Muscle layer of duodenum (tissue), 2 donors: ENCODE measurements at regions not wholly inside any gene's neighbourhood (a gene's known extent, or its start where the extent isn't known, plus 50 kb on each side); places are given as distances from the start of the nearest gene placed in this dataset.

Experiments
- H3K27ac ChIP-seq: one replicate; pipeline ENCODE4 v1.7.0; 2013; ENCODE audit warnings: mild to moderate bottlenecking, low read length
- H3K27me3 ChIP-seq: one replicate; pipeline ENCODE4 v1.7.0; 2013; ENCODE audit warnings: low read depth, mild to moderate bottlenecking, control low read depth, low read length
- H3K36me3 ChIP-seq, 2 donors: one replicate each; pipeline ENCODE4 v1.7.0; 2013; ENCODE audit warnings: low read length in 2 of 2, control low read depth in 1 of 2, mild to moderate bottlenecking in 1 of 2; ENCODE audit not compliant: insufficient read depth in 2 of 2, control insufficient read depth in 1 of 2
- H3K4me1 ChIP-seq, 2 donors: one replicate each; pipeline ENCODE4 v1.7.0; 2013; ENCODE audit warnings: low read length in 2 of 2, mild to moderate bottlenecking in 2 of 2, control low read depth in 1 of 2, moderate library complexity in 1 of 2; ENCODE audit not compliant: insufficient read depth in 2 of 2, control insufficient read depth in 1 of 2
- H3K4me3 ChIP-seq, 2 donors: one replicate each; pipeline ENCODE4 v1.7.0; 2013; ENCODE audit warnings: low read length in 2 of 2, low read depth in 1 of 2, mild to moderate bottlenecking in 1 of 2
- H3K9me3 ChIP-seq, 2 donors: one replicate each; pipeline ENCODE4 v1.7.0; 2013; ENCODE audit warnings: low read length in 2 of 2, control low read depth in 1 of 2, mild to moderate bottlenecking in 1 of 2; ENCODE audit not compliant: control insufficient read depth in 1 of 2
- donor health status: healthy.

DNA sequence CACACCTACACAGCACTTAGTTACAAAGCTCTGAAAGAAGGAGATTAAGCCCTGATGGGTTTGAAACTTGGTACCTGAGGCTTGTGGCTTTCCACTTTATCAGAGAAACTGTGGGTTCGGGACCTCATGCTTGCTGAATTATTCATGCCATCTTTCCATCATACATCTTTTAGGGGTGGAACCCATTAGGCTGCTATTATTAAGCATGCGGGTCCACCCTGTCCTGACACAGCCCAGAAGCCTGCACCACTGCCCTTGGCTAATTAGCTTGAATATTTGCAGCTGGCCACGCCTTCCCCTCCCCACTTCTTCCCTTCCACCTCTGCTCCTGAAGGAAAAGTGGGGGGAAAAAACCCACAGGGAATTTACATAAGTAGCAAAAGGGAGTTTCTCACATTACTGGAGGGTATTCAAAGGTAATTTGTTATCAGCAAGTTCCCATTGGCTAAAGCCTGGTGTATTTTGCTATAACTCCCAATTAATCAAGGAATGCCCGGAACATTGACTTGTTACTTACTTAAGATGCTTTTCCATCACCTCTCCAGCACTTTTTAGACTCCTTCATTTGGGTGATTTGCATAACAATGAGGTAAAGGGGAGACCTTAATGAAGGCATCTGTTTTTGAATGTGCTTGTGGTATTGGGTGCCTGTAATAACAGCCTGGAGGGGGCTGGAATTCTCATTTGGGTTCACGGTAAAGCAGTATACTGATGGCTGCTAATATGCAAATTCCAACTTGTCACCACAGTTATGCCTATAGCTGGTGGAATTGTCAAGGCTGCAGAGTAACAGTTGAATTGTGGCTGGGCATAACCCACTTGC, 231.7 kb upstream of the GATB start:
- Histone ChIP-seq H3K27me3 (no peaks in the 10 kb centered on the region), H3K27ac (peak overlapping the region; percentile 68), H3K9me3 (no peaks in the 10 kb centered on the region), H3K36me3 (no peaks in the 10 kb centered on the region), H3K4me1 (peaks cover 0 to 4% of the 10 kb centered on the region in 2 donors), H3K4me3 (no peak overlapping the region)

DNA sequence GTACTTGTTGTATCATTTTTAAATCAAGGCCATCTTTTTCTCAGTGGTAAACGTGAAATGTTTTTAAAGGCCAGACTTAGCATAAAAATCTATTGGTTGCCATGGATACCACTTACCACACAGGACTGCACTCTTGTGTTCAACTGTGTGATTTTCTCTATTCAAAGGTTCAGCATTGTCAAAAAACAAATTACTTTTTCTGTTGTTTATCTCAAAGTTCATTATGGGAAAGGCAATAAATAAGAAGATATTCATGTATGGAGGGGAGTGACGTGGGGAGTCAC, 231.0 kb upstream of the GATB start:
- H3K4me3 ChIP-seq: no peak overlapping the region
- peak overlapping the region; percentile 68 for H3K27ac ChIP-seq
- H3K4me1 ChIP-seq: peaks cover 0 to 4% of the 10 kb centered on the region in 2 donors
- H3K27me3 ChIP-seq: no peaks in the 10 kb centered on the region
- H3K9me3 ChIP-seq: no peaks in the 10 kb centered on the region
- H3K36me3 ChIP-seq: no peaks in the 10 kb centered on the region

DNA sequence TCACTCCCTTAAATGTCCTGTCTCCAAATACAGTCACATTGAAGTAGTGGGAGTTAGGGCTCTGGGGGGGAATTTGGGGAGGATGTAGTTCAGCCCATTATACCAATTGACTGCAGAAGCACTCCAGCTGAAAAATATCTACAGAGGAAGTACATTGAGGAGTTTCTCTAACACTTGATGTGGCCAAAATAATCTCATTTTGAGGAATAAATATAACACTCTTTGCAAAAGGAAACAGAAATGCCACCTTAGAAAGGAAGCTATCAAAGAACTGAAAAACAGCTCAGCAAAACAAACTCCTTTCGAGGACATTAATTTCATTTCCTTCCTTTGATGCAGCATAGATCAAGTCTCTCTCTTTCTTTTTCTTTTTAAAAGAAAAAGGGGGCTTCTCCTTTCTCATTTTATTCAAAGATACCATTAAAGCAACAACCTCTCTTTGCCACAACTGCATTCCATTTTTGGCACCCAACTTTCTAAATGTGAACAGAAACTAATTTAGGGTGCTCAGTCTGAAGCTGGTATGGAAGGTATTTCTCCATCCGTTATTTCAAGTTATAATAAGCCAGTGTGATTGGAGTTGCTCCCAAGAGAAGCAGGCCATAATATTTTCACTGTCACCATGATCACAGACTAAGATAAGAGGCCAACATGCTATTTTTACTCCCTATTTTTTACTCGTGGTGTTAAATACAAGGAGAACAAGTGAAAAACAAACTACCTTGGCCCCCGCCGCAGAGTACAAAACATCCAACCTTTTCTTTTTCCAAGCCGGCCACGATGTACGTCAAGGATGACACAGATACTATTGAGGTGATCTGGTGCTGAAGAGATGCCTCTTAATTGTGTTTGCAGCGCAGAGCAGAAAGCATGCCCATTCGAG, 230.4 kb upstream of the GATB start:
- H3K4me3 ChIP-seq: no peak overlapping the region
- H3K27ac ChIP-seq: peak overlapping the region; percentile 68
- H3K36me3 ChIP-seq: no peaks in the 10 kb centered on the region
- no peaks in the 10 kb centered on the region for H3K9me3 ChIP-seq
- no peaks in the 10 kb centered on the region for H3K27me3 ChIP-seq
- peaks cover 0 to 4% of the 10 kb centered on the region in 2 donors for H3K4me1 ChIP-seq

DNA sequence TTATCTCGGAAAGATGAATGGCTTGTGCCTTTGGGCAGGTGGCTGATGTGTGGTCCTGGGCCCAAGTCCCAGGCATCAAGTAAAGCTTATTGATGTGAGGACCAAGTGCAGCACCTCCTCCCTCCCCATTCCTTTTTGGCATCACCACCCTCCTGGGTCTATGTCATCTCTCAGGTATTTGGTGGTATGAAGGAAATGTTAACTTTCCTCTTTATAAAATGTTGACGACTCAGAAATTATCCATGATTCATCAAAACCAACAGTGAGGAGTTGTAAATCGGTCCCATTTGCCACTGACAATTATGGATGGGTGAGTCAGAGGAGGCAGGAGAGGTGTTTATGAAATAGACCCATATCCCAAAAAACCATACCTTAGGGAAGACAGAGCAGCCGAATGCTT, 229.4 kb upstream of the GATB start:
- Histone ChIP-seq H3K27me3 (no peaks in the 10 kb centered on the region), H3K27ac (peak overlapping the region; percentile 18), H3K4me1 (peaks cover 0 to 4% of the 10 kb centered on the region in 2 donors), H3K36me3 (no peaks in the 10 kb centered on the region), H3K4me3 (no peak overlapping the region), H3K9me3 (no peaks in the 10 kb centered on the region)

DNA sequence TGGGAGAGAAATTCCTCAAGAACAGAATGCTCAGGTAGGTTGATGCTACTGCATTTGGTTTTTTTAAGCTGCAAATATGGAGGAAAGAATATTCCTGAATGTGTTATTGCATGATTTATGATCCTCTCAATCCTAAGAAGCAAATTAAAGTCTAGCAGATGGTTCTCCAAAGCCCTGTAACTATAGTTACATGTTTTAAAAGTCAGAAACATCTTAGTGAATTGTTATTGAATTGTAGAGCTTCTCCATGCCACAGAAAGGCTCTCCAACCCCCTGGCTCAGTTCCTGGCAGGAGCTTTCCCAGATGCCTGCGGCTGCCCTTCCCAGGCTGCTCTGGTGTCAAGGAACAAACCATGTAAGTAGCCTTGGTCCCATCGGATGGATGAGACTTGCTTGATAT, 227.8 kb upstream of the GATB start:
- H3K9me3 ChIP-seq: no peaks in the 10 kb centered on the region
- no peaks in the 10 kb centered on the region for H3K36me3 ChIP-seq
- H3K4me3 ChIP-seq: no peak overlapping the region
- no peak overlapping the region for H3K27ac ChIP-seq
- peaks cover 4% of the 10 kb centered on the region in 2 donors for H3K4me1 ChIP-seq
- no peaks in the 10 kb centered on the region for H3K27me3 ChIP-seq

DNA sequence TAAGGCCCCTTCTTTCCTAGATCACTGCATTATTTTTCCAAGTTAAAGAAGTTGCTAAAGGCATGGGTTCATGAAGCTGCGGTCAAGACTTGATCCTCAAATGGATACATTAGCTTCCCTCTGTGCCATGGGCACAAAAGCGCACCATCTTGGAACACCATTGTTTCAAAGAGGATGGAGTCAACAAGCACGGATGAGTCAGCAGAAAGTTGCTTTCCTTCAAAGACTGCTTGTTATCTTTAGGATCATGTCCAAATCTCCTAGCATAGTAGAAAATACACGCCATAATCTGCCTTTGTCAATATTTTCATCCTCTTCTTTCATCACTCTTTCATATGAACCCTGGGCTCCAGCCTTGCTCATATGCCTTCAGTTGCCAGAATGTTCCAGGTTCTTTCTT, 226.8 kb upstream of the GATB start:
- no peaks in the 10 kb centered on the region for H3K27me3 ChIP-seq
- peaks cover 4% of the 10 kb centered on the region in 2 donors for H3K4me1 ChIP-seq
- H3K4me3 ChIP-seq: no peak overlapping the region
- no peaks in the 10 kb centered on the region for H3K36me3 ChIP-seq
- H3K9me3 ChIP-seq: no peaks in the 10 kb centered on the region
- no peak overlapping the region for H3K27ac ChIP-seq

DNA sequence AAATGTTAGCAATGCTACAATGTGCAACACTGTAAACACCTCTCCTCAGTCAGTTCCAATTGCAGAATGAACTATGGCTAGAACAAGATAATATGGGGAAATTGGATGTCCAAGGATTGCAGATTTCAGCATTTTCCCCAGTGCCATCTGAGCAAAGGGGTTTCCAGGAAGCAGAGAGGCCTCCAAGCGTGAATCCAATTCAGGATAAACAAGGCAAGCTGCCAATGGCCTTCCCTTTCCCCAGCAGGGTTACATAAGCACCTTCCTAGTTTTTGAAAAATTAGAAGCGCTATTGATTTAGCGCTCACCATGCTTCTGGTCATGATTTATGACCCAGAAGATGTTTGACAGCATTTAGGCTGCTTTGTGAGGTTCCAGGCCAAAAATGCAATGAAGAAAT, 223.0 kb upstream of the GATB start:
- Histone ChIP-seq H3K4me3 (no peak overlapping the region), H3K9me3 (no peaks in the 10 kb centered on the region), H3K27ac (no peak overlapping the region), H3K4me1 (peaks cover 0 to 4% of the 10 kb centered on the region in 2 donors), H3K27me3 (no peaks in the 10 kb centered on the region), H3K36me3 (no peaks in the 10 kb centered on the region)

DNA sequence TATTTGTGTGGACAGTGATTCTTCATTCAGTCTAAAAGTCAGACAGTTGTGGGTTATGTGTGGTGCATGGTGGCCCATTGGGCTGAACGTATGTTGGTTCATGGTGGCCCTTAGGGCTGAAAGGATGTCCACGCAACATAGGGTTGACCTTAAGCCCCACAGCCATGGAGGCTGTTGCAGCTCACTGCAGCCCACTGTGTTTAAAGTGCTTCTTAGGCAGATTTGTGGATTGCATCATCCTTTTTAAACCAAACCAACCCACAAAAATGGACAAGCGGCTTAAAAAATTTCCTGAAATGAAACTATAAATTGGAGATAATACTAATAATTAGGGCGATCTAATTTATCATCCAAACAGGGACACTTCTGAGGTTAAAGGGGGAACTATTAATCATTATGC, 219.0 kb upstream of the GATB start:
- Histone ChIP-seq H3K27ac (no peak overlapping the region), H3K4me1 (peaks cover 0 to 4% of the 10 kb centered on the region in 2 donors), H3K4me3 (no peak overlapping the region), H3K36me3 (no peaks in the 10 kb centered on the region), H3K9me3 (peaks cover 0 to 12% of the 10 kb centered on the region in 2 donors), H3K27me3 (no peaks in the 10 kb centered on the region)

DNA sequence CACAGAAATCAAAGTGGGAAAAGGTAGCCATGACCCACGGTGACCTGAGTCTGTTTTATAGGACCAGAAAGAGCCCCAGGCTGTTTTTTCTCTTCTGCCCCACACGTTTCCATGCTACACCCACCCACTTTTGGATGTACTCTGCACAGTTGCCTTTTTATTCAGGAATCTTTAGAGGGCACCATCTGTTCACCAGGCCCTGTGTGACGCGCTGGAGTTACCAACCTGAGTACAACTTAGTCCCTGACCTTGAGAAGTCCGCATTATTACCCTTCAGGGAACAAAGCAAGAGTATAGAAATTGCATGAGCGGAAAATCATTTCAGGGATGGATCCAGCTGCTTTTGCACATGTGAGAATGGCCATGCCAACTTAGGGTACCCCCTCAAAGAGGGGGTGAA, 207.8 kb upstream of the GATB start:
- Histone ChIP-seq H3K4me1 (no peaks in the 10 kb centered on the region), H3K27me3 (no peaks in the 10 kb centered on the region), H3K9me3 (no peaks in the 10 kb centered on the region), H3K36me3 (no peaks in the 10 kb centered on the region), H3K27ac (no peak overlapping the region), H3K4me3 (no peak overlapping the region)

DNA sequence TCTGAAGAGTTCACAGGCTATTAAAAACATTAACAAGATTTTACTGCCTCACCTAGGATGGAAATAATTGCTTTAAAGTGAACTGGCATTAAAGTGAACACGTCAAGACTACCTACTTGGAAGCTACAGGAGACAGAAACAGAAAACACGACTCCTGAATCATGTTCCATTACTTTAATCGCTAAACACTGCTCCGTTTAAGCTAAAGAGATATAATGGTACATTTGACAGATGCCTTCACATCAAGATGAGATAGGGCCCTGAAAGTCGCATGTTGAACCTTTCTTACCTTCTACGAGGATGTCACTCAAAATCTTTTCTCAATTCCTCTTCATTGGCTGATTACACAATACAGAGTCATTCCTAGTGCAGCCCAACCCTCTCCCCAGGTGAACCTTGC, 206.3 kb upstream of the GATB start:
- no peak overlapping the region for H3K4me3 ChIP-seq
- no peaks in the 10 kb centered on the region for H3K9me3 ChIP-seq

DNA sequence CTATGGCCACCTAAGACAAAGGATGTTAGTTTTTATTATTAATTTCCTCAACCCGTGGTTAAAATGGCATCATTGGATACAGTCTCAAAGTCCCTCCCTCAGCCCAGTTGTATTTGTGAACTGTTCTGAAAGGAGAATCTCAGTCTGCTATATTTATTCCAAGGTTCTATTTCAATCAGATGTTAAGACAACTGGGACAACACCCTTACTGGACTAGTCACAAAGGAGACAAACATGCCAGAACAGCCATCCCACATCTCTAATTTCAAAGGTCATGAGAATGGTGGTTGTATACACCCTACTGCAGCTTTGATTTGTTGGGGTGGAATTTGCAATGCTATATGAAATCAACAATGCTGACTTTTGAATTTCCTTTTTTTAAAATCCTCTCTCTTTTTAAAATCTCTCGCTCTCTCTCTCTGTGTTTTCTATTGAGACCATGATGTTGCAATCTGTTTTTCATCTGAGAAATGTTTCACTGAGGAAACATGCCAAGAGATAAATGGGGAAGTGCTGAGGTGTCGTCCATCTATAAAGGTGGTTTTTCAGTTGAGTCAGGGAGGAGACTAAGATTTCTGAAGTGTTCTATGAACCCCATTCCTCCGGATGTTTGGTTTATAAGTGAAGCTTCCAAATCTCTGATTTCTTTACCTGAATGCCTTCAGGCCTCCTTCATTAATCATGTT, 201.5 kb upstream of the GATB start:
- Histone ChIP-seq H3K27me3 (no peaks in the 10 kb centered on the region), H3K36me3 (no peaks in the 10 kb centered on the region), H3K4me3 (no peak overlapping the region), H3K9me3 (no peaks in the 10 kb centered on the region), H3K4me1 (peaks cover 0 to 5% of the 10 kb centered on the region in 2 donors), H3K27ac (no peak overlapping the region)

More for the DNA sequence above, 206.3 kb upstream of the GATB start:
- Histone ChIP-seq H3K27ac (no peak overlapping the region), H3K36me3 (no peaks in the 10 kb centered on the region), H3K4me1 (no peaks in the 10 kb centered on the region), H3K27me3 (no peaks in the 10 kb centered on the region)
